Neuronal stem cell (in vitro differentiated cells): ENCODE measurements at regions not wholly inside any gene's neighbourhood (a gene's known extent, or its start where the extent isn't known, plus 50 kb on each side); places are given as distances from the start of the nearest gene placed in this dataset.

Experiments used
- DNase-seq: peaks from one replicate; pipeline ENCODE4 v3.0.0-alpha.2; 2013; ENCODE audit warnings: low spot score
- H2AFZ ChIP-seq: one replicate; pipeline ENCODE4 v1.6.1; 2013; ENCODE audit warnings: mild to moderate bottlenecking, low read length, inconsistent platforms
- H2AK5ac ChIP-seq: 2 replicates; pipeline ENCODE4 v1.6.1; 2013; ENCODE audit warnings: low read depth, mild to moderate bottlenecking, inconsistent platforms, low read length, moderate library complexity, mixed read lengths
- H2BK120ac ChIP-seq: 2 replicates; pipeline ENCODE4 v1.6.1; 2013; ENCODE audit warnings: low read depth, mild to moderate bottlenecking, inconsistent platforms, low read length, moderate library complexity, mixed read lengths
- H2BK12ac ChIP-seq: one replicate; pipeline ENCODE4 v1.6.1; 2013; ENCODE audit warnings: low read length, inconsistent platforms
- H2BK15ac ChIP-seq: 2 replicates; pipeline ENCODE4 v1.6.1; 2013; ENCODE audit warnings: mild to moderate bottlenecking, low read length, inconsistent platforms, mixed read lengths
- H2BK5ac ChIP-seq: one replicate; pipeline ENCODE4 v1.6.1; 2013; ENCODE audit warnings: inconsistent platforms, mild to moderate bottlenecking, low read length, moderate library complexity
- H3K14ac ChIP-seq: one replicate; pipeline ENCODE4 v1.6.1; 2013; ENCODE audit warnings: low read length, inconsistent platforms
- H3K18ac ChIP-seq: 2 replicates; pipeline ENCODE4 v1.6.1; 2013; ENCODE audit warnings: low read length, inconsistent platforms
- H3K23ac ChIP-seq: 2 replicates; pipeline ENCODE4 v1.6.1; 2013; ENCODE audit warnings: low read depth, mild to moderate bottlenecking, mixed read lengths, low read length, inconsistent platforms; ENCODE audit not compliant: poor library complexity
- H3K27ac ChIP-seq: replicated peaks from 3 replicates; pipeline ENCODE4 v1.5.1; 2013; ENCODE audit warnings: low read length, inconsistent platforms
- H3K27me3 ChIP-seq, 3 experiments: 2 replicates each; pipeline ENCODE4 v1.6.1; 2013; ENCODE audit warnings: low read length in 3 of 3, mild to moderate bottlenecking in 2 of 3, inconsistent platforms in 1 of 3, low read depth in 1 of 3, mixed read lengths in 1 of 3, moderate library complexity in 1 of 3; ENCODE audit not compliant: control insufficient read depth in 3 of 3, insufficient read depth in 3 of 3
- H3K36me3 ChIP-seq, 2 donors: replicated peaks in 1 of 2; 2 replicates each; pipeline ENCODE4 v1.6.1; 2013; ENCODE audit warnings: low read length in 2 of 2; ENCODE audit not compliant: control insufficient read depth in 2 of 2, insufficient read depth in 2 of 2
- H3K4ac ChIP-seq: 2 replicates; pipeline ENCODE4 v1.6.1; 2013; ENCODE audit warnings: inconsistent platforms, mild to moderate bottlenecking, low read length, moderate library complexity
- H3K4me1 ChIP-seq, 2 donors: 1 replicate in 1 of 2; 2 replicates in 1 of 2; pipeline ENCODE4 v1.6.1; 2013; ENCODE audit warnings: low read length in 2 of 2, low read depth in 1 of 2; ENCODE audit not compliant: control insufficient read depth in 2 of 2, insufficient read depth in 1 of 2
- H3K4me2 ChIP-seq: one replicate; pipeline ENCODE4 v1.6.1; 2013; ENCODE audit warnings: mild to moderate bottlenecking, low read length, inconsistent platforms; ENCODE audit not compliant: insufficient read depth, poor library complexity, severe bottlenecking
- H3K4me3 ChIP-seq, 2 donors: 2 replicates each; pipeline ENCODE4 v1.5.1; 2013; ENCODE audit warnings: low read length in 2 of 2, mild to moderate bottlenecking in 2 of 2, inconsistent platforms in 1 of 2, moderate library complexity in 1 of 2
- H3K79me1 ChIP-seq: one replicate; pipeline ENCODE4 v1.6.1; 2013; ENCODE audit warnings: low read depth, mild to moderate bottlenecking, inconsistent platforms, low read length, moderate library complexity
- H3K9ac ChIP-seq: one replicate; pipeline ENCODE4 v1.6.1; 2013; ENCODE audit warnings: mild to moderate bottlenecking, low read depth, low read length, inconsistent platforms; ENCODE audit not compliant: poor library complexity
- H3K9me3 ChIP-seq, 2 donors: replicated peaks in 1 of 2; 2 replicates each; pipeline versions ENCODE3 to v1.6.1; 2013; ENCODE audit warnings: low read length in 2 of 2, mild to moderate bottlenecking in 2 of 2, inconsistent platforms in 1 of 2, low read depth in 1 of 2, mixed read lengths in 1 of 2, moderate library complexity in 1 of 2; ENCODE audit not compliant: control insufficient read depth in 2 of 2, insufficient read depth in 1 of 2
- H4K8ac ChIP-seq: one replicate; pipeline ENCODE4 v1.6.1; 2013; ENCODE audit warnings: low read depth, mild to moderate bottlenecking, inconsistent platforms, low read length, moderate library complexity
- H4K91ac ChIP-seq: one replicate; pipeline ENCODE4 v1.6.1; 2013; ENCODE audit warnings: low read length, low read depth, mild to moderate bottlenecking, inconsistent platforms; ENCODE audit not compliant: poor library complexity
- WGBS, 2 donors: extraction: QIAGEN DNeasy Blood & Tissue Kit; methylation state at CpG; one replicate each; pipeline ENCODE4 v1.1.7; 2013; ENCODE audit warnings: missing lambda C conversion rate in 2 of 2, mixed read lengths in 1 of 2; ENCODE audit not compliant: insufficient read length in 2 of 2, insufficient replicate concordance in 1 of 2; ENCODE audit errors: extremely low coverage in 2 of 2; 5-methylcytosine and 5-hydroxymethylcytosine counted together

GRCh38 chr18:28963481-28963880 is 786.6 kb upstream of the CDH2 start:
- Histone ChIP-seq H4K8ac (no peak overlapping the region), H2AK5ac (no peak overlapping the region), H2BK5ac (no peak overlapping the region), H3K4me1 (no peaks in the 10 kb centered on the region), H2AFZ (no peak overlapping the region), H3K18ac (no peak overlapping the region), H3K4ac (no peak overlapping the region), H3K79me1 (no peaks in the 10 kb centered on the region), H2BK15ac (no peak overlapping the region), H4K91ac (no peak overlapping the region), H3K4me2 (no peak overlapping the region), H2BK12ac (no peak overlapping the region), H3K27ac (no peak overlapping the region), H2BK120ac (no peak overlapping the region), H3K36me3 (no peaks in the 10 kb centered on the region), H3K4me3 (no peak overlapping the region), H3K9ac (no peak overlapping the region), H3K14ac (no peak overlapping the region), H3K9me3 (no peaks in the 10 kb centered on the region), H3K27me3 (no peaks in the 10 kb centered on the region), H3K23ac (no peak overlapping the region)
- no peak for DNase-seq

- no peak overlapping the region for H3K4ac ChIP-seq
- no peak overlapping the region for H2BK12ac ChIP-seq
- no peak overlapping the region for H3K4me3 ChIP-seq
- H4K91ac ChIP-seq, result no peak overlapping the region
- no peak overlapping the region for H4K8ac ChIP-seq
- H3K14ac ChIP-seq, result no peak overlapping the region
- no peaks in the 10 kb centered on the region for H3K79me1 ChIP-seq
- no peaks in the 10 kb centered on the region for H3K4me1 ChIP-seq
- H3K36me3 ChIP-seq, result no peaks in the 10 kb centered on the region
- no peak overlapping the region for H3K9ac ChIP-seq
- no CpG with 5 or more reads among the region's 8 CpGs for WGBS, 2 donors
- H3K18ac ChIP-seq, result no peak overlapping the region
- peak; percentile 50 for DNase-seq
- no peak overlapping the region for H3K23ac ChIP-seq
- no peaks in the 10 kb centered on the region for H3K27me3 ChIP-seq
- no peak overlapping the region for H2BK120ac ChIP-seq
- H3K4me2 ChIP-seq, result no peak overlapping the region
- H2BK15ac ChIP-seq, result no peak overlapping the region
- no peaks in the 10 kb centered on the region for H3K9me3 ChIP-seq
- no peak overlapping the region for H2AFZ ChIP-seq
- no peak overlapping the region for H2BK5ac ChIP-seq
- H3K27ac ChIP-seq, result no peak overlapping the region
- H2AK5ac ChIP-seq, result no peak overlapping the region
Measured at GRCh38 chr18:28961669-28962228, 784.8 kb upstream of the CDH2 start.

- Histone ChIP-seq H3K4me1 (no peaks in the 10 kb centered on the region), H2AFZ (no peak overlapping the region), H4K91ac (no peak overlapping the region), H3K23ac (no peak overlapping the region), H3K36me3 (no peaks in the 10 kb centered on the region), H3K27me3 (no peaks in the 10 kb centered on the region), H2BK120ac (no peak overlapping the region), H2BK15ac (no peak overlapping the region), H3K4me3 (no peak overlapping the region), H3K79me1 (no peaks in the 10 kb centered on the region), H3K4ac (no peak overlapping the region), H2AK5ac (no peak overlapping the region), H3K27ac (no peak overlapping the region), H3K18ac (no peak overlapping the region), H2BK12ac (no peak overlapping the region), H3K4me2 (no peak overlapping the region), H3K9ac (no peak overlapping the region), H3K9me3 (no peaks in the 10 kb centered on the region), H3K14ac (no peak overlapping the region), H2BK5ac (no peak overlapping the region), H4K8ac (no peak overlapping the region)
- no CpG with 5 or more reads among the region's 2 CpGs for WGBS, 2 donors
- no peak for DNase-seq
Measured at GRCh38 chr18:28960146-28960545, 783.2 kb upstream of the CDH2 start.

- Histone ChIP-seq H4K8ac (no peak overlapping the region), H3K9me3 (peaks cover 5 to 17% of the 10 kb centered on the region in 2 donors), H2AFZ (no peak overlapping the region), H3K4me3 (no peak overlapping the region), H3K4me2 (no peak overlapping the region), H3K27me3 (no peaks in the 10 kb centered on the region), H2BK12ac (no peak overlapping the region), H2BK120ac (no peak overlapping the region), H2BK15ac (no peak overlapping the region), H3K27ac (no peak overlapping the region), H3K4me1 (no peaks in the 10 kb centered on the region), H3K9ac (no peak overlapping the region), H3K36me3 (no peaks in the 10 kb centered on the region), H3K23ac (no peak overlapping the region), H2BK5ac (no peak overlapping the region), H3K14ac (no peak overlapping the region), H3K4ac (no peak overlapping the region), H3K79me1 (no peaks in the 10 kb centered on the region), H2AK5ac (no peak overlapping the region), H3K18ac (no peak overlapping the region), H4K91ac (no peak overlapping the region)
- DNase-seq, result no peak
Measured at GRCh38 chr18:28952339-28952738, 775.4 kb upstream of the CDH2 start.
